HG03439 (cell line): ENCODE measurements at regions not wholly inside any gene's neighbourhood (a gene's known extent, or its start where the extent isn't known, plus 50 kb on each side); places are given as distances from the start of the nearest gene placed in this dataset.

Experiments used
- ATAC-seq: cut with Tn5 transposase; IDR thresholded peaks from one replicate; pipeline ENCODE4 v1.9.1; 2021; ENCODE audit warnings: mild to moderate bottlenecking, moderate library complexity; ENCODE audit not compliant: unreplicated experiment

GRCh38 chr2:217085543-217085942 lies 225.7 kb upstream of the TNP1 start:
- no peak for ATAC-seq

- no peak for ATAC-seq
Measured at GRCh38 chr2:217081799-217082198, 221.9 kb upstream of the TNP1 start.

GRCh38 chr2:217079165-217079564 lies 219.3 kb upstream of the TNP1 start:
- ATAC-seq, result no peak

- no peak for ATAC-seq
Measured at GRCh38 chr2:217077831-217078407, 218.1 kb upstream of the TNP1 start.

DNA sequence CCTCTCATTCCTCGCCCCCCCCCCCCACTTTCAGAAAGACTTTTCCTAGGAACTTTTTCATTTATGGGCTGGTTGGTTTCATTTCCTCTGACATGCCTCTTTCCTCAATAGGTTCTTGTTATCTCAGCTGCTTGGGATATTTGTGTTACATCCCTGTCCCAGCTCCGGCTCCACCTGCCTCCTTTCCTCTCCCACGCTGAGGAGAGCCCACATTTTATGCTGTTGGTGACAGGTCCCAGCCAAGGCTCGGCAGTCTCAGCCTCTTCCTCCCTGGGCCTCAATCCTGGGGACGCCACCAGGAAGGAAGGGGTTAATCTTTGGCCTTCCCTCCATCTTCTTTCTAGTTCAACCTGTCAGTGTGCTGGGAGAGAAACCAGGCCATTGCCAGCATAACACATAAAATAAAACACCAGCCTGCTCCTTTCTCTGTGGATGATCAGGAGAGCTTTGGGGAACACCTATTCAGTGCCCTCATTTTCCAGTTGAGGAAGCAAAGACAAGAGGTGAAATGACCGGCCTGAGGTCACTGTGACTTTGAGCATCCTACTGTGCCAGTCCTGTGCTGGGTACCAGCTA lies 216.9 kb upstream of the TNP1 start:
- ATAC-seq, result no peak

GRCh38 chr2:217076058-217076435 lies 216.2 kb upstream of the TNP1 start:
- no peak for ATAC-seq

DNA sequence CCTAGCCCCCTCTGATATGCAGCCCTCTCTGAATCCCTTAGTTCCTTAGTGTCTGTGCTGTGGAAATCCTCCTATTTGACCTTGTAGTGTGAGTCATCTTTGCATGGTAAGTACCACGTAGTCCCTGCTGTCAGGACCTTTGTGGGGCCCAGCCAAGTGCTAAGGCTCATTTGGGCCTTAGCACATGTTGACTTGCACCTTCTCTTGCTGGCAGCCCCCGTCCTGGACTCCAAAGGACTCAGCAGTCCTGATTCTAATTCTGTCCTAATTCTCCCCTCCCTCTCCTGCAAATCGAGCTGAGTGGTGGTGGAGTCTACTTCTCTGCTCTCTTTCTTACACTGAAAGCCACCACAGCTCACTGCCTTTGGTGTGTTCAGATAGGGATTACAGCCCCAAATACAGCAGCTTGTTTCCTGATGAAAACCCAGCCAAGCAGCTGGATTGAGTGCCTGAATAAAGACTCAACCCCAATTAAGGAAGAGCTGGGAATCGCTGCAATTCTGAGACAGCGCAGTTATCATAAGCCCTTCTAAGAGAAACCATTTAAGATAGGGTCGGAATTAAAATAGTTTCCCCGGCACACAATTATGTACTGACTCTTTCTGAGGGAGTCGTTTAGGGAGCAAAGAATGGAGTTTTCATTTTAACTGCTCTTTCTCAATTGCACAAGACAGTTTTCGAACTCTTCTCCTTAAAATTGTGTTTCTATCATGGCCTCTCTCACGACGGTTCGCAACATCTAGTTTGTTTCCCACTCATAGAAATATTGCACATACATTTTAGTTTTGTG lies 215.6 kb upstream of the TNP1 start:
- no peak for ATAC-seq

DNA sequence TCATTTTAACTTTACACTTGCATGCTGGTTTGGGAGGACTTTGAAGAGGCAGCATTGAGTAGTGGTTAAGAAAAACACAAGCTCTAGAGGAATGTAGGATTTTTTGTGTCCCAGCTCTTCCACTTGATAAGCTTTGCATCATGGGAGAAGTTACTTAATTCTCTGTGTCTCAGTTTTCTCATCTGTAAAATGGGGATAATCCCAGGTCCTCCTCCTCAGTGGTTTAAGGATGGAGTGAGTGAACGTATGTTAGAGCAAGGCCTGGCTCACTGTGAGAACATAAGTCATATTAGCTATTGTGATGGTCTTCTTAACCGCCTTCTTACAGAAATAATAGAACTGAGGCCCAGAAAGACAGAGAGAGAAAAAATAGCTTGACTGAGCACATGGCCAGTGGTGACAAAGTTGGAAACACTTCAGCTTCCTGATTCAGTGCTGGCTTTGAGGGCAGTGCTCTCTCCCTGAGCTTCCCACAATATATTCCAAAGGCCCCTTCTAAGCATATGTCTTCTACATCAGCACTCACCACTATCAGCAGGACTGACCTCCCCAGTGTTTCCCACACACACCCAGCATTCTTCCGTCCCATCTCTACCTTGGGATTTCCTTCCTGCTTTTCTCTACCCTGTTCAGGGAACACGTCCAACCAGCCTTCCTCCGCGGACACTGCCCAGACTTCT lies 214.9 kb upstream of the TNP1 start:
- no peak for ATAC-seq

- ATAC-seq, result no peak
Measured at GRCh38 chr2:217071416-217071815, 211.6 kb upstream of the TNP1 start.

- no peak for ATAC-seq
Measured at GRCh38 chr2:217070611-217071010, 210.7 kb upstream of the TNP1 start.

GRCh38 chr2:217070043-217070430 lies 210.2 kb upstream of the TNP1 start:
- ATAC-seq, result no peak

GRCh38 chr2:217069263-217070042 lies 209.6 kb upstream of the TNP1 start:
- ATAC-seq, result no peak

DNA sequence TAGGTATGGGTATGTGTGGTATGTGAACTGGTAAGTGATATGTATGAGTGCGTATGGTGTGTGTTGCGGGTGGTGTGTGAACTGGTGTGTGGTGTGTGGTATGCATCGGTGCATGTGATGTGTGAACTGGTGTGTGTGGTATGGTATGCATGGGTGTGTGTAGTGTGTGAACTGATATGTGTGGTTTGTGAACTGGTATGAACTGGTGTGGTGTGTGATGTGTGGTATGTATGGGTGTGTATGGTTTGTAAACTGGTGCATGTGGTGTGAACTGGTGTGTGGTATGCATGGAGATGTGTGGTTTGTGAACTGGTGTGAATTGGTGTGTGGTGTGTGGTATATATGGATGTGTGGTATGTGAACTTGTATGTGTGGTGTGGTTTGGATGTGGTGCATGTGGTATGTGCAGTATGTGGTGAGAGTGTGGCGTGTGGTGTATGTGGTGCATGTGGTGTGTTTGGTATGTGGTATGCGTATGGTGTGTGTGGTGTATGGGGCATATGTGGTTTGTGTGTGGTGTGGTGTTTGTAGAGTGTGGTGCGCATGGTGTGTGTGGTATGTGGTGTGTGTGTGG lies 208.9 kb upstream of the TNP1 start:
- ATAC-seq, result no peak

DNA sequence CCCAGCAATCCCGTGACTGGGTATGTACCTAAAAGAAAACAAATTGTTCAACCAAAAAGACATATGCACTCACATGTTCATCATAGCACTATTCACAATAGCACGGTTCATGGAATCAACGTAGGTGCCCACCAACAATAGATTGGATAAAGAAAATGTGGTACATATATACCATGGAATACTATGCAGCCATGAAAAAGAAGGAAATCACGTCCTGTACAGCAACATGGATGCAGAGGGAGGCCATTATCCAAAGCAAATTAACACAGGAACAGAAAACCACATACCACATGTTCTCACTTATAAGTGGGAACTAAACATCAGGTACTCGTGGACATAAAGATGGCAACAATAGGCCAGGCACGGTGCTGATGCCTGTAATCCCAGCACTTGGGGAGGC lies 207.9 kb upstream of the TNP1 start:
- ATAC-seq, result no peak

- ATAC-seq, result no peak
Measured at GRCh38 chr2:217066510-217067270, 206.8 kb upstream of the TNP1 start.

- ATAC-seq, result no peak
Measured at GRCh38 chr2:217065695-217066405, 206.0 kb upstream of the TNP1 start.

GRCh38 chr2:217065012-217065290 lies 205.1 kb upstream of the TNP1 start:
- no peak for ATAC-seq

DNA sequence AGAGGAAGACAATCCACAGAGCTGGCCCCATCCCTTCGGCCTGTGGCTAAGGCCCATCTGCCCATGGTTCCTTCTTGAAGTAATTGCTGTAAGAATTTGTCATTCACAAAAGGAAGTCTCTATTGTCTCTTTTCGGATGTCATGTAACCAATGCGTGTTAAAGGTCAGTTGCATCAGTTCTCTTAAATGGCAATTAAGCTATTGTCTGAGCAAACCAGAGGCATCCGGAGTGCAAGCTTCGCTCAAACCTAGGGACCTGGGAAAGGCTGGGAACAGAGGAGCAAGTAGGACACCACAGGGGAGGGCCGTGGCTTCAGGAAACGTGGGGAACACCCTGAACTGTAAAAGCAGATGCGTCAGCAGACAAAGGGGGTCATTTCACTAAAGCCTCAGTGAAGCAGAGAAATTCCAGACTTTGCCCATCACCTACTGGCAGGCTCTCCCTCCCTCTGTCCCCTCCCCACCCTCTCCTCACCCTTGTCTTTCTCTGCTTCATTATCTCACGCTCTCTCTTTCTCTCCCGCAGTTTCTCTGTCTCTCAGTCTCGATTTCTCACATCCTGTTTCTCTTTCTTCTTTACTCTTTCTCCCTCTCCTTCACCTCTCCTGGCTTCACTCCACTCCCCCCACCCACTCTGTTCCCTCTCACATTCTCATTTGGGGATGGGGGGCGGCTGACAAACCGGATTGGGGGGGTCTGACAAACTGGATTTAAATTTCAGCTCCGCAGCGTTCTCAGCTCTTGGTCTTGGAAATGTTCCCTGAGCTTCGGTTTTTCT lies 204.6 kb upstream of the TNP1 start:
- no peak for ATAC-seq

- no peak for ATAC-seq
Measured at GRCh38 chr2:217063238-217063755, 203.4 kb upstream of the TNP1 start.
